Retinal pigment epithelial cell (primary cell): ENCODE measurements at regions not wholly inside any gene's neighbourhood (a gene's known extent, or its start where the extent isn't known, plus 50 kb on each side); places are given as distances from the start of the nearest gene placed in this dataset.
A peak's percentile ranks its signal among the peaks of the same experiment; 100 is the strongest.
"Not testable (repeated sequence)": the region's sequence is repeated elsewhere in the genome, so short reads cannot be mapped to it uniquely, and the experiment has no call there.

Experiments
- DNase-seq: peaks from one replicate; pipeline ENCODE4 v3.0.0-alpha.2; 2010; ENCODE audit warnings: low read depth
- H3K4me3 ChIP-seq: 2 replicates; pipeline ENCODE4 v1.5.1; 2011; ENCODE audit warnings: mild to moderate bottlenecking, low read length, control low read depth, moderate library complexity
- TF ChIP-seq, protein P1 (sequence below): conservative IDR thresholded peaks from 2 replicates; pipeline ENCODE4 v1.5.1; 2011; ENCODE audit warnings: low read depth, low read length, control low read depth, inconsistent platforms

- peak; percentile 20 for DNase-seq
- TF ChIP-seq, protein P1, sequence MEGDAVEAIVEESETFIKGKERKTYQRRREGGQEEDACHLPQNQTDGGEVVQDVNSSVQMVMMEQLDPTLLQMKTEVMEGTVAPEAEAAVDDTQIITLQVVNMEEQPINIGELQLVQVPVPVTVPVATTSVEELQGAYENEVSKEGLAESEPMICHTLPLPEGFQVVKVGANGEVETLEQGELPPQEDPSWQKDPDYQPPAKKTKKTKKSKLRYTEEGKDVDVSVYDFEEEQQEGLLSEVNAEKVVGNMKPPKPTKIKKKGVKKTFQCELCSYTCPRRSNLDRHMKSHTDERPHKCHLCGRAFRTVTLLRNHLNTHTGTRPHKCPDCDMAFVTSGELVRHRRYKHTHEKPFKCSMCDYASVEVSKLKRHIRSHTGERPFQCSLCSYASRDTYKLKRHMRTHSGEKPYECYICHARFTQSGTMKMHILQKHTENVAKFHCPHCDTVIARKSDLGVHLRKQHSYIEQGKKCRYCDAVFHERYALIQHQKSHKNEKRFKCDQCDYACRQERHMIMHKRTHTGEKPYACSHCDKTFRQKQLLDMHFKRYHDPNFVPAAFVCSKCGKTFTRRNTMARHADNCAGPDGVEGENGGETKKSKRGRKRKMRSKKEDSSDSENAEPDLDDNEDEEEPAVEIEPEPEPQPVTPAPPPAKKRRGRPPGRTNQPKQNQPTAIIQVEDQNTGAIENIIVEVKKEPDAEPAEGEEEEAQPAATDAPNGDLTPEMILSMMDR: peak; percentile 78
- peak overlapping the region; percentile 54 for H3K4me3 ChIP-seq
Observed at GRCh38 chr21:36260030-36260787, 59.8 kb upstream of the MORC3 start.

DNA sequence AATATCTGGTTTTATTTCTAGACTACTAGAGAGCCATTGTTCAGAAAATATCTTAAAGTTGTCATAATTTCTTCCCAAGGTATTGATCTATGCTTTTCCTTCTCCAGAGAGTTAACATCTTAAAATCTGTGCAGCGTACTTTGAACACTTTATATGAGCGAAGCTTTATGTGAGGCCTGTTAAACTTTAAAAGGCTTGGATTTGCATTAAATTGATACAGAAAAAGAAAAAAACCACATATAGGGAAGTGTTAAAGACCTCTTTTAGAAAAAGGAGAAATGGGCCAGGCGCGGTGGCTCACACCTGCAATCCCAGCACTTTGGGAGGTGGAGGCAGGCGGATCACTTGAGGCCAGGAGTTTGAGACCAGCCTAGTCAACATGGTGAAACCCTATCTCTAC is 59.2 kb upstream of the MORC3 start:
- DNase-seq: no peak
- no peak overlapping the region for H3K4me3 ChIP-seq
- TF ChIP-seq, protein P1: no peak

GRCh38 chr21:36261459-36261858 is 58.5 kb upstream of the MORC3 start:
- no peak overlapping the region for H3K4me3 ChIP-seq
- TF ChIP-seq, protein P1: no peak
- DNase-seq: no peak

DNA sequence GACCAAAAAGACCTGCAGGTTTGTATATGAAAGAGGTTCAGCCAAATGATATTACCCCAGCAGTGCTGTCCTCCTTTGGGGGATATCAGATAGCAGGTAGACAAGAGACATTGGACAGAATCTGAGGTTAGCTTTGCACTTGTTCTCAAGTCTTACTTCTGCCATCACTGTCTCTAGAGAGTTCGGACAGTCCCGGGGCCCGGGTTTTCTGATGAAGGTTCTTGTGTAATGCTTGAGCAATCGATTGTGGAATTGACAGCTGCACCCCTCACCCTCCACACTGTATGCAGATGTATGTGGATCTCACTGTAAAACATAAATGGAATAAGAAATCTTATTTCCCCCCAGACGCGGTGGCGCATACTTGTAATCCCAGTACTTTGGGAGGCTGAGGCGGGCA is 56.2 kb upstream of the MORC3 start:
- DNase-seq: no peak
- no peak overlapping the region for H3K4me3 ChIP-seq
- TF ChIP-seq, protein P1: no peak

- TF ChIP-seq, protein P1: no peak
- no peak overlapping the region for H3K4me3 ChIP-seq
- no peak for DNase-seq
Observed at GRCh38 chr21:36265431-36265830, 54.6 kb upstream of the MORC3 start.

DNA sequence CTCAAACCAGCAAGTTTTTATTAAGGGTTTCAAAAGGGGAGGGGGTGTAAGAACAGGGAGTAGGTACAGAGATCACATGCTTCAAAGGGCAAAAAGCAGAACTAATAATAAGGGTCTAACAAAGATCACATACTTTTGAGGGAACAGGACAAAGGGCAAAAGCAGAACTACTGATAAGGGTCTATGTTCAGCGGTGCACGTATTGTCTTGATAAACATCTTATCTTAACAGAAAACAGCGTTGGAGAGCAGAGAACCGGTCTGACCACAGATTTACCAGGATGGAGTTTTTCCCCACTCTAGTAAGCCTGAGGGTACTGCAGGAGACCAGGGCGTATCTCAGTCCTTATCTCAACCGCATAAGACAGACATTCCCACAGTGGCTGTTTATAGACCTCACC is 52.2 kb upstream of the MORC3 start:
- DNase-seq: not testable (repeated sequence)

GRCh38 chr21:36268264-36268663 is 51.7 kb upstream of the MORC3 start:
- DNase-seq: not testable (repeated sequence)

More for the DNA sequence above, 52.2 kb upstream of the MORC3 start:
- not testable (repeated sequence) for H3K4me3 ChIP-seq

More at GRCh38 chr21:36268264-36268663, 51.7 kb upstream of the MORC3 start:
- H3K4me3 ChIP-seq: not testable (repeated sequence)
